Panc1 (cell line): ENCODE measurements at regions not wholly inside any gene's neighbourhood (a gene's known extent, or its start where the extent isn't known, plus 50 kb on each side); places are given as distances from the start of the nearest gene placed in this dataset.
"Not testable (repeated sequence)": the region's sequence is repeated elsewhere in the genome, so short reads cannot be mapped to it uniquely, and the experiment has no call there.

Experiments
- ATAC-seq: fragments of 200-7000 bp; cut with Tn5 transposase; 2 replicates; pipeline ENCODE4 v1.9.1; 2020; ENCODE audit warnings: mild to moderate bottlenecking, moderate library complexity
- BruUV-seq: library from RNA; stranded (reverse); fragments of 400-500 nt; replicated peaks from 2 replicates; lab custom pipeline; 2021; lab: Mats Ljungman, UMichigan
- CTCF ChIA-PET: fragments of 300-600 bp; sonication (Branson Sonifier 250); formaldehyde crosslinking; loops from one replicate; lab custom pipeline; 2022; ENCODE audit warnings: antibody characterized with exemption; lab: Charles Lee
- POLR2A ChIA-PET: fragments of 300-600 bp; sonication (Branson Sonifier 250); formaldehyde crosslinking; loops from one replicate; lab custom pipeline; 2022; ENCODE audit warnings: antibody characterized with exemption; lab: Charles Lee
- DNase-seq: peaks from one replicate; pipeline ENCODE4 v3.0.0-alpha.2; 2010; ENCODE audit warnings: low read depth, low spot score
- H3K27ac ChIP-seq: 2 replicates; pipeline ENCODE4 v1.5.1; 2011; ENCODE audit warnings: mild to moderate bottlenecking, low read length, inconsistent platforms
- H3K27me3 ChIP-seq: fragments of 200-500 bp; sonication (Bioruptor generic); 2 replicates; pipeline ENCODE4 v1.6.0; 2014; ENCODE audit warnings: low read length, inconsistent platforms; ENCODE audit not compliant: control insufficient read depth, insufficient read depth
- H3K36me3 ChIP-seq: fragments of 200-500 bp; sonication (Bioruptor generic); 2 replicates; pipeline ENCODE4 v1.5.1; 2014; ENCODE audit warnings: inconsistent platforms, mild to moderate bottlenecking, low read length, moderate library complexity; ENCODE audit not compliant: control insufficient read depth, insufficient read depth
- H3K4me1 ChIP-seq: 2 replicates; pipeline ENCODE4 v1.5.1; 2011; ENCODE audit warnings: inconsistent platforms, mild to moderate bottlenecking, low read length, moderate library complexity; ENCODE audit not compliant: control insufficient read depth, insufficient read depth
- H3K4me3 ChIP-seq, 2 experiments: 2 replicates each; pipeline ENCODE4 v1.5.1; 2011 to 2012; ENCODE audit warnings: low read depth in 2 of 2, low read length in 2 of 2, mild to moderate bottlenecking in 2 of 2, inconsistent platforms in 1 of 2, moderate library complexity in 1 of 2
- H3K9me3 ChIP-seq: fragments of 200-500 bp; sonication (Bioruptor generic); 2 replicates; pipeline ENCODE4 v1.5.1; 2014; ENCODE audit warnings: low read depth, mild to moderate bottlenecking, inconsistent platforms, low read length, moderate library complexity; ENCODE audit not compliant: control insufficient read depth, insufficient read depth
- POLR2AphosphoS5 ChIP-seq: IDR thresholded peaks from 2 replicates; pipeline ENCODE4 v1.6.1; 2012; ENCODE audit warnings: mild to moderate bottlenecking, low read depth, low read length, moderate library complexity
- SIN3A ChIP-seq: IDR thresholded peaks from 2 replicates; pipeline ENCODE4 v1.6.1; 2012; ENCODE audit warnings: low read depth, mild to moderate bottlenecking, low read length, moderate library complexity, borderline replicate concordance; ENCODE audit not compliant: insufficient read depth
- TCF7L2 ChIP-seq: IDR thresholded peaks from 2 replicates; pipeline ENCODE4 v1.6.1; 2011; ENCODE audit warnings: mild to moderate bottlenecking, low read depth, low read length, inconsistent platforms
- in situ Hi-C: cut with HindIII; loops from 2 replicates; pipeline ENCODE4 v1.10.0; 2016; ENCODE audit warnings: low sequenced_read_pairs, low pct_unique_long_range_greater_than_20kb
- intact Hi-C: fragments of 100-400 bp; cut with micrococcal nuclease; formaldehyde crosslinking; loops from one replicate; pipeline ENCODE4 v1.10.0; 2022; ENCODE audit not compliant: unreplicated experiment
- TF ChIP-seq, protein P1 (sequence below), 2 experiments: IDR thresholded peaks; 2 replicates each; pipeline ENCODE4 v1.6.1; 2011 to 2012; ENCODE audit warnings: low read depth in 2 of 2, control low read depth in 1 of 2, low read length in 1 of 2, mild to moderate bottlenecking in 1 of 2, moderate library complexity in 1 of 2; ENCODE audit not compliant: insufficient read depth in 1 of 2
- TF ChIP-seq, protein P2 (sequence below): fragments of 450-650 bp; IDR thresholded peaks from 2 replicates; pipeline ENCODE4 v1.5.1; 2017; ENCODE audit warnings: mild to moderate bottlenecking

DNA sequence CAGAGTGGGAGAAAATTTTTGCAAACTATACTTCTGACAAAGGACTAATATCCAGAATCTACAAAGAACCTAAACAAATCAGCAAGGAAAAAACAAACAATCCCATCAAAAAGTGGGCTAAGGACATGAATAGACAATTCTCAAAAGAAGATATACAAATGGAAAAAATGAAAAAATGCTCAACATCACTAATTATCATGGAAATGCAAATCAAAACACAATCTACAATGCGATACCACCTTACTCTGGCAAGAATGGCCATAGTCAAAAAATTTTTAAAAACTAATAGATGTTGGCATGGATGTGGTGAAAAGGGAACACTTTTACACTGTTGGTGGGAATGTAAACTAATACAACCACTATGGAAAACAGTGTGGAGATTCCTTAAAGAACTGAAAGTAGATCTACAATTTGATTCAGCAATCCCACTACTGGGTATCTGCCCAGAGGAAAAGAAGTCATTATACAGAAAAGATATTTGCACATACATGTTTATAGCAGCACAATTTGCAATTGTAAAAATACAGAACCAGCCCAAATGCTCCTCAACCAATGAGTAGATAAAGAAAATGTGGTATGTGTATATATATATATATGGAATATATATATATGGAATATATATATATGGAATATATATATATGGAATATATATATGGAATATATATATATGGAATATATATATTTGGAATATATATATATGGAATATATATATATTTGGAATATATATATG is 141.2 kb upstream of the P2RY1 start:
- H3K36me3 ChIP-seq, BruUV-seq, H3K4me1 ChIP-seq, H3K27me3 ChIP-seq, H3K27ac ChIP-seq, in situ Hi-C loops, CTCF ChIA-PET, H3K9me3 ChIP-seq, H3K4me3 ChIP-seq, DNase-seq, ATAC-seq, intact Hi-C loops, POLR2A ChIA-PET: not testable (repeated sequence)

DNA sequence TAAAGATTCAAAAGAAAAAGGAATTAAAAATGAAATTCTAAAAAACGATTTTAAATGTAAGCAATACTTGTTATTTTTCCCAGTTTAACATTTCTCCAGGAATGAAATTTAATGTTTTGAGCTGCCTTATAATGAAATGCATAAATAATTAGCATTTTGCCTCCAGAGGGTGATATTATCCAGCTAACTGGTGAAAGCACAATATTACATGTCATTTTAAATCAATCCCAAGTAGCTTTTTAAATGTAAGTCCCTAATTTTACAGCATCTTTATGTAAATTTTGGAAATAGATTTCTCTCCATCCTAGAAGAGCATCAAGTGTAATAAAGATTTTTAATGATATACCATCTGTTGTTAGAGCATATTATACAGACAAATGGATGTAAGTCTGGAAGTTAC is 139.1 kb upstream of the P2RY1 start:
- DNase-seq (no peak), ATAC-seq (no peak)
- H3K27ac ChIP-seq = no peak overlapping the region
- H3K4me3 ChIP-seq = no peak overlapping the region
- TF ChIP-seq, protein P1, sequence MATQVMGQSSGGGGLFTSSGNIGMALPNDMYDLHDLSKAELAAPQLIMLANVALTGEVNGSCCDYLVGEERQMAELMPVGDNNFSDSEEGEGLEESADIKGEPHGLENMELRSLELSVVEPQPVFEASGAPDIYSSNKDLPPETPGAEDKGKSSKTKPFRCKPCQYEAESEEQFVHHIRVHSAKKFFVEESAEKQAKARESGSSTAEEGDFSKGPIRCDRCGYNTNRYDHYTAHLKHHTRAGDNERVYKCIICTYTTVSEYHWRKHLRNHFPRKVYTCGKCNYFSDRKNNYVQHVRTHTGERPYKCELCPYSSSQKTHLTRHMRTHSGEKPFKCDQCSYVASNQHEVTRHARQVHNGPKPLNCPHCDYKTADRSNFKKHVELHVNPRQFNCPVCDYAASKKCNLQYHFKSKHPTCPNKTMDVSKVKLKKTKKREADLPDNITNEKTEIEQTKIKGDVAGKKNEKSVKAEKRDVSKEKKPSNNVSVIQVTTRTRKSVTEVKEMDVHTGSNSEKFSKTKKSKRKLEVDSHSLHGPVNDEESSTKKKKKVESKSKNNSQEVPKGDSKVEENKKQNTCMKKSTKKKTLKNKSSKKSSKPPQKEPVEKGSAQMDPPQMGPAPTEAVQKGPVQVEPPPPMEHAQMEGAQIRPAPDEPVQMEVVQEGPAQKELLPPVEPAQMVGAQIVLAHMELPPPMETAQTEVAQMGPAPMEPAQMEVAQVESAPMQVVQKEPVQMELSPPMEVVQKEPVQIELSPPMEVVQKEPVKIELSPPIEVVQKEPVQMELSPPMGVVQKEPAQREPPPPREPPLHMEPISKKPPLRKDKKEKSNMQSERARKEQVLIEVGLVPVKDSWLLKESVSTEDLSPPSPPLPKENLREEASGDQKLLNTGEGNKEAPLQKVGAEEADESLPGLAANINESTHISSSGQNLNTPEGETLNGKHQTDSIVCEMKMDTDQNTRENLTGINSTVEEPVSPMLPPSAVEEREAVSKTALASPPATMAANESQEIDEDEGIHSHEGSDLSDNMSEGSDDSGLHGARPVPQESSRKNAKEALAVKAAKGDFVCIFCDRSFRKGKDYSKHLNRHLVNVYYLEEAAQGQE (IDR thresholded peaks at IDR 0.05; ENCODE audit: insufficient read depth in 1 of 2, low read depth in 2 of 2, low read length in 1 of 2) = no peak
- TF ChIP-seq SIN3A (no peak), POLR2AphosphoS5 (no peak), TCF7L2 (no peak)
- TF ChIP-seq, protein P2, sequence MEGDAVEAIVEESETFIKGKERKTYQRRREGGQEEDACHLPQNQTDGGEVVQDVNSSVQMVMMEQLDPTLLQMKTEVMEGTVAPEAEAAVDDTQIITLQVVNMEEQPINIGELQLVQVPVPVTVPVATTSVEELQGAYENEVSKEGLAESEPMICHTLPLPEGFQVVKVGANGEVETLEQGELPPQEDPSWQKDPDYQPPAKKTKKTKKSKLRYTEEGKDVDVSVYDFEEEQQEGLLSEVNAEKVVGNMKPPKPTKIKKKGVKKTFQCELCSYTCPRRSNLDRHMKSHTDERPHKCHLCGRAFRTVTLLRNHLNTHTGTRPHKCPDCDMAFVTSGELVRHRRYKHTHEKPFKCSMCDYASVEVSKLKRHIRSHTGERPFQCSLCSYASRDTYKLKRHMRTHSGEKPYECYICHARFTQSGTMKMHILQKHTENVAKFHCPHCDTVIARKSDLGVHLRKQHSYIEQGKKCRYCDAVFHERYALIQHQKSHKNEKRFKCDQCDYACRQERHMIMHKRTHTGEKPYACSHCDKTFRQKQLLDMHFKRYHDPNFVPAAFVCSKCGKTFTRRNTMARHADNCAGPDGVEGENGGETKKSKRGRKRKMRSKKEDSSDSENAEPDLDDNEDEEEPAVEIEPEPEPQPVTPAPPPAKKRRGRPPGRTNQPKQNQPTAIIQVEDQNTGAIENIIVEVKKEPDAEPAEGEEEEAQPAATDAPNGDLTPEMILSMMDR = no peak
- ChIA-PET POLR2A (no interaction called here), CTCF (no interaction called here)
- no peaks in the 10 kb centered on the region for H3K36me3 ChIP-seq
- H3K9me3 ChIP-seq = no peaks in the 10 kb centered on the region
- no peaks in the 10 kb centered on the region for H3K27me3 ChIP-seq
- BruUV-seq = no TSS peak
- intact Hi-C loops = no loop called here
- in situ Hi-C loops = no loop called here
- H3K4me1 ChIP-seq = no peaks in the 10 kb centered on the region

DNA sequence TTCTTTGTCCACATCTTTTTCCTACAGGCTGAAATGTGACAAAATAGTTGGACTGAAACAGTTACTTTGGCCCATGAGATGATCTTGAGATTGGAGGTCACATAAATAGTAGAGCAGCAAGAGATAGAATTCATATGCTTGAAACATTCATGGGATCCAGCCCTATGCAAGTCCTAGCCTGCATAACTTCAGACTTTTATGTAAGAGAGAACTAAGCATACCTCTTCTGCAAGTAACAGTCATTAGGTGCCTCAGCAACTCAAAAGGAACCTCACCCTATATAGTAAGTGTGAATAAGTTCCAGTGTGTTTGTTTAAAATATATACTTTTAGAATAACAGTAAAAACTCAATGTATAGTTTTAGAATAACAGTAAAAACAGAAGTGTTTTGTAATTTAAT is 138.0 kb upstream of the P2RY1 start:
- BruUV-seq = no TSS peak
- ATAC-seq (no peak), DNase-seq (no peak)
- Histone ChIP-seq H3K36me3 (no peaks in the 10 kb centered on the region), H3K27ac (no peak overlapping the region), H3K4me1 (no peaks in the 10 kb centered on the region), H3K27me3 (no peaks in the 10 kb centered on the region), H3K4me3 (no peak overlapping the region), H3K9me3 (no peaks in the 10 kb centered on the region)
- POLR2A ChIA-PET = no interaction called here
- TF ChIP-seq TCF7L2 = no peak
- no peak for TF ChIP-seq POLR2AphosphoS5
- TF ChIP-seq, protein P1 (IDR thresholded peaks at IDR 0.05; ENCODE audit: insufficient read depth in 1 of 2, low read depth in 2 of 2, low read length in 1 of 2) = no peak
- TF ChIP-seq SIN3A = no peak
- TF ChIP-seq, protein P2 = no peak
- CTCF ChIA-PET = no interaction called here
- in situ Hi-C loops (no loop called here), intact Hi-C loops (no loop called here)
